ENCODE measurements at regions not wholly inside any gene's neighbourhood (a gene's known extent, or its start where the extent isn't known, plus 50 kb on each side); places are given as distances from the start of the nearest gene placed in this dataset.

GRCh38 chrX:49773993-49774392 is 55.1 kb upstream of the PAGE4 start:
- DNase-seq, result no peak
- intact Hi-C loops (cut with DNase I), result no loop called here
- WGBS, 4 donors, result 72 to 93% (median 82%) methylated on average over 2 of the region's 2 CpGs

GRCh38 chrX:49767236-49767635 is 61.9 kb upstream of the PAGE4 start:
- TF ChIP-seq POLR2A (IDR thresholded peaks at IDR 0.05) (no peak), CTCF (IDR thresholded peaks at IDR 0.05) (no peak)
- Histone ChIP-seq H3K27ac (no peak overlapping the region), H3K9me3 (peaks cover 0 to 10% (median 0%) of the 10 kb centered on the region in 12 donors), H3K4me3 (no peak overlapping the region), H3K27me3 (peaks cover 0 to 6% (median 0%) of the 10 kb centered on the region in 9 donors), H3K4me1 (no peaks in the 10 kb centered on the region), H3K36me3 (no peaks in the 10 kb centered on the region)
- DNase-seq (no peak), ATAC-seq (no peak)
- WGBS, 4 donors, result 63 to 71% (median 68%) methylated on average over 1 of the region's 1 CpG
- intact Hi-C loops (cut with DNase I), result no loop called here

More at GRCh38 chrX:49773993-49774392, 55.1 kb upstream of the PAGE4 start:
- peaks cover 0 to 16% (median 0%) of the 10 kb centered on the region in 12 donors for H3K9me3 ChIP-seq
- no peak overlapping the region for H3K4me3 ChIP-seq
- peaks cover 0 to 28% (median 0%) of the 10 kb centered on the region in 9 donors for H3K27me3 ChIP-seq
- TF ChIP-seq POLR2A (IDR thresholded peaks at IDR 0.05), result no peak
- no peak for TF ChIP-seq CTCF (IDR thresholded peaks at IDR 0.05)
- H3K4me1 ChIP-seq, result no peaks in the 10 kb centered on the region
- no peak overlapping the region for H3K27ac ChIP-seq
- no peaks in the 10 kb centered on the region for H3K36me3 ChIP-seq
- ATAC-seq, result no peak

GRCh38 chrX:49762175-49762720 is 66.5 kb upstream of the PAGE1 start:
- no peak overlapping the region for H3K4me3 ChIP-seq
- intact Hi-C loops (cut with DNase I), result no loop called here
- ATAC-seq, result no peak
- no peaks in the 10 kb centered on the region for H3K36me3 ChIP-seq
- H3K27me3 ChIP-seq, result peaks cover 0 to 17% (median 0%) of the 10 kb centered on the region in 9 donors
- no peak overlapping the region for H3K27ac ChIP-seq
- H3K4me1 ChIP-seq, result peaks cover 0 to 8% (median 0%) of the 10 kb centered on the region in 12 donors
- no peak for DNase-seq
- TF ChIP-seq POLR2A (IDR thresholded peaks at IDR 0.05), result no peak
- no peak for TF ChIP-seq CTCF (IDR thresholded peaks at IDR 0.05)
- no peaks in the 10 kb centered on the region for H3K9me3 ChIP-seq
- 59 to 68% (median 64%) methylated on average over 2 of the region's 2 CpGs for WGBS, 4 donors

- Histone ChIP-seq H3K9me3 (no peaks in the 10 kb centered on the region), H3K27ac (no peak overlapping the region), H3K4me1 (peaks cover 0 to 8% (median 0%) of the 10 kb centered on the region in 12 donors), H3K4me3 (no peak overlapping the region), H3K27me3 (peaks cover 0 to 21% (median 0%) of the 10 kb centered on the region in 9 donors), H3K36me3 (no peaks in the 10 kb centered on the region)
- no peak for DNase-seq
- intact Hi-C loops (cut with DNase I), result no loop called here
- 9 to 16% (median 11%) methylated on average over 2 of the region's 2 CpGs for WGBS, 4 donors
- TF ChIP-seq POLR2A (IDR thresholded peaks at IDR 0.05), result no peak
- peak in 11 of 12 donors; percentile 15 to 48 (median 27) for TF ChIP-seq CTCF (IDR thresholded peaks at IDR 0.05)
- ATAC-seq, result no peak
Observed at GRCh38 chrX:49761481-49761880, 65.7 kb upstream of the PAGE1 start.

Measured in heart left ventricle (tissue), 16 donors.